Cerebellar nuclear complex (tissue), 1 donor: ENCODE measurements at regions not wholly inside any gene's neighbourhood (a gene's known extent, or its start where the extent isn't known, plus 50 kb on each side); places are given as distances from the start of the nearest gene placed in this dataset.

Experiments used
- DNase-seq, 2 experiments: peaks; one replicate each; lab custom pipeline; 2025; lab: John Stamatoyannopoulos, UW

DNA sequence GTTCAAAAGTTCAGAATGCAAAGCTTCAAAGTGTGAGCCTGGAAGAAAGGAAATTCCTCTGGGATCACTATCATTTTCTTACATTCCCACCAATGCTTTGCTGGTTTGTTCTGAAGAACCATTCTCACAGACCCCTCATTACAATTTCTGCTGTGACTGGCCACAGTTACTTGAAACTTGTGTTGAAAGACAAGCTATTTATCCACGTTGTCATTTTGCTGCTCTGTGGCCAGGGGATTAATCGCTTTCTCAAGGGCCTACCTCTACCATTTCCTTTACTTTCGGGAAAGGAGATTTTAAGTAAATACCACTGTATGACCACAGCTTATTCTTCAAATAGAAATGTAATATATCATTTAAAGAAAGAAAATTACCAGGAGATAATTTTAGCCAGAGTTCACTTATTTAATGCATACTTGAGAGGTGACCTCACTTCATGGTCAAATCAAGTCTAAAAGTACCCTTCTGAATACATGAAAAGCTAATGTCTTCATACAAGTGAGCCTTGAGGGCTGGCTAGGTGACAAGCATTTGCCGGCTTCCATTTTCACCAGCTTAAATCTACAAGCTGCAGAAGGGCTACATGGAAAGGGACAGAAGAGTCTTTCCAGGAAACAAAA, 69.8 kb upstream of the ROBO2 start:
- no peak for DNase-seq

DNA sequence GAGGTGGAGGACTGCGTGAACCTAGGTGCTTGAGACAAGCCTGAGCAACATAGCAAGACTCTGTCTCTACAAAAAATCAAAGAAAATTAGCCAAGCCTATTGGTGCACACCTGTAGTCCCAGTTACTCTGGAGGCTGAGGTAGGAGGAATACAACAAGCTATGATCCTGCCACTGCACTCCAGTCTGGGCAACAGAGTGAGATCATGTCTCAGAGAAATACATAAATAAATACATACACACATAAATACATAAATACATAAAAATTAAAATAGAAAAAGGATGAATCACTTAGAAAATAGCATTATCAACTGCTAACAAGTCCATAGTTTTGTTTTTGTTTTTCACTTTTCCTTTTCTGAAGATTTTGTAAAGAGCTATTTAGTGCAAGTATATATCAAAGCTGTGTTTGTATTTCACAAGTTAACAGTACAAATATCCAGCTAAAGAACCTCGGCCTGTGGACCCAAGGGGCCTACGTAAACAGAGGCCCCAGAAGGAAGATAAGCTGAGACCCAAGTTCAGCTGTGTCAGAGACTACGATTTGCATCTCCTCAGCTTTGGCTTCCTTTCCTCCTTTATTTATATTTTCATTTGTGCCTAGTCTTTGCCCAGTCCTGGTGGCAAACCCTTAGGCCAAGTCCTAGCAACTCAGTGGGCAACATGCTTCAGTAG, 67.1 kb upstream of the ROBO2 start:
- DNase-seq = no peak

DNA sequence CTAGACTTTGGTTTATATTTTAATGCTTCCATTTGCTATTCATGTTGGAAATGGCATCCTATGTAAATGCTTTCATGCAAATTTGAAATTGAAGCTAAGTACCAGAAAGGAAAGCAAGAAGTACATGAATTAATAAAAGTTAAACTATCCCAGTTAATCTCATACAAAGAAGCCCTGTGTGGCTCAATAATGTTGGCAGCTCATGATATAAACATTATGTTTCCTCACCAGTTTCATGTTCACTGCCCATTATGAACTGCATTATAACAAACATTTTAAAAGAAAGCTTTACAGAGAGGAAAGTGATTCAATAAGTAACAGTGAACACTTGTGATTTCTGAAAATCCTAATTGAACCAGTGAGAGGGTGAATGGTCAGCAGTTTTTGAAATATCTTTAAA, 62.9 kb upstream of the ROBO2 start:
- DNase-seq = no peak

DNA sequence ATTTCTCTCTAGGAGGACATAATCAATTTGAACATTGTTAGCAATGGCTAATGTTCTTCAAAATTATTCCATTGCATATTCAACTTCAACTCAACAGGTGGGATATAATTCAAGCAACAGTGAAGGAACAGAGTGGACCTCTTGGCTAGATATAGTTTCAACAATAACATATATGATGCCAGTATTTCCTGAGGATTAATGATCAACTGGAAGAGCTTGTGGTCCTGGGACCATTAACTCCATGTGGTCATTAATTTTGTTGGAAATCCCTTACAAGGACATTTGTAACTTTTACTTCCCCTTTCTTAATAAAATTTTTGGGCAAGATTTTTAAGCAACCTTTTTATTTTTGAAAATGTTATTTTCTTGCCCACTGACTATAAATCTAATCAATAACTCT, 54.3 kb upstream of the ROBO2 start:
- DNase-seq = no peak

DNA sequence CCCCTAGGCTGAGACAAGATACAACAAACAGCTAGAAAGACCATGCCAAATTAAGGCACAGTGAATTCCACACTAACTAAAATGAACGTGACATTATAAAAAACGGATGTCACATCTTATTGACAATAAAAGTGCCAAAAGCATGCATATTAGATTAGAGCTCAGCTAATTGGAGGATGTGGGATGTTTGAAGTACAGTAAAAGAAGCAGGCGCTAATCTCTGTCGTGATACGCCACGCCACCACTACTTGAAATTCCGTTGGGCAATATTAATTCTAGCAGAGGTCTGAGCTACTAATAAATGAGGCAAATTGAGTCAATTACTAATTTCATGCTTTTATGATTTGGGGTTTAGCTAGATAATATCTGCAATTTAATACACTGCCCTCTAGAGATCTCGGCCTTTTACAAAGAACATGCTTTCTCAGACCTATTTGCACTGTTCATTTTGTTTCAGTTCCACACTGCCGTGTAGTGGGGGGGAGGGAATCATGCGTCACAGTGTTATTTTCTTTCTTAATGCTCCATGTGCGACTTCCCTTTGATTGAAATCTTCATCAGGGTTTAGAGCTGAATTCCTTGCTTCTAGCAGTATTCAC, 52.9 kb upstream of the ROBO2 start:
- no peak for DNase-seq
